H9 (cell line): ENCODE measurements at regions not wholly inside any gene's neighbourhood (a gene's known extent, or its start where the extent isn't known, plus 50 kb on each side); places are given as distances from the start of the nearest gene placed in this dataset.

Experiments used
- DNase-seq: peaks from one replicate; pipeline ENCODE4 v3.0.0-alpha.2; 2017
- H2AFZ ChIP-seq: one replicate; pipeline ENCODE4 v1.6.1; 2013; ENCODE audit warnings: mild to moderate bottlenecking, low read length, control low read depth, moderate library complexity
- H2AK5ac ChIP-seq: 2 replicates; pipeline ENCODE4 v1.6.1; 2013; ENCODE audit warnings: low read length, control low read depth, mixed read lengths; ENCODE audit not compliant: insufficient read length
- H2BK120ac ChIP-seq: one replicate; pipeline ENCODE4 v1.6.1; 2013; ENCODE audit warnings: low read depth, mild to moderate bottlenecking, low read length, control low read depth, inconsistent platforms; ENCODE audit not compliant: poor library complexity, severe bottlenecking
- H2BK12ac ChIP-seq: 2 replicates; pipeline ENCODE4 v1.6.1; 2013; ENCODE audit warnings: low read length, control low read depth, mixed read lengths, low read depth; ENCODE audit not compliant: insufficient read length
- H2BK15ac ChIP-seq: 2 replicates; pipeline ENCODE4 v1.6.1; 2013; ENCODE audit warnings: low read depth, low read length, control low read depth
- H2BK20ac ChIP-seq: one replicate; pipeline ENCODE4 v1.6.1; 2013; ENCODE audit warnings: low read depth, mild to moderate bottlenecking, low read length, control low read depth, inconsistent platforms; ENCODE audit not compliant: poor library complexity, severe bottlenecking
- H2BK5ac ChIP-seq: 2 replicates; pipeline ENCODE4 v1.6.1; 2013; ENCODE audit warnings: low read length, control low read depth, mixed read lengths; ENCODE audit not compliant: insufficient read length
- H3K14ac ChIP-seq: 2 replicates; pipeline ENCODE4 v1.6.1; 2013; ENCODE audit warnings: low read length, control low read depth; ENCODE audit not compliant: insufficient read depth
- H3K18ac ChIP-seq: 2 replicates; pipeline ENCODE4 v1.6.1; 2013; ENCODE audit warnings: low read depth, mild to moderate bottlenecking, mixed read lengths, low read length, control low read depth; ENCODE audit not compliant: insufficient read length
- H3K23ac ChIP-seq: 2 replicates; pipeline ENCODE4 v1.6.1; 2013; ENCODE audit warnings: low read length, control low read depth, mixed read lengths, low read depth; ENCODE audit not compliant: insufficient read length
- H3K23me2 ChIP-seq: 2 replicates; pipeline ENCODE4 v1.6.1; 2013; ENCODE audit warnings: low read depth, mild to moderate bottlenecking, mixed read lengths, low read length, control low read depth; ENCODE audit not compliant: insufficient read length, poor library complexity, severe bottlenecking
- H3K27ac ChIP-seq: 2 replicates; pipeline ENCODE4 v1.5.1; 2013; ENCODE audit warnings: low read length, control low read depth, mixed read lengths, low read depth; ENCODE audit not compliant: insufficient read length
- H3K27me3 ChIP-seq: 2 replicates; pipeline ENCODE4 v1.6.1; 2013; ENCODE audit warnings: low read length, control low read depth, inconsistent platforms; ENCODE audit not compliant: insufficient read depth
- H3K4ac ChIP-seq: 2 replicates; pipeline ENCODE4 v1.6.1; 2013; ENCODE audit warnings: low read depth, mild to moderate bottlenecking, control low read depth, inconsistent platforms, low read length, moderate library complexity
- H3K4me1 ChIP-seq: 2 replicates; pipeline ENCODE4 v1.6.1; 2013; ENCODE audit warnings: low read length, control low read depth, inconsistent platforms; ENCODE audit not compliant: insufficient read depth
- H3K4me2 ChIP-seq: 2 replicates; pipeline ENCODE4 v1.6.1; 2013; ENCODE audit warnings: low read length, control low read depth, mixed read lengths; ENCODE audit not compliant: insufficient read length, insufficient read depth
- H3K56ac ChIP-seq: 2 replicates; pipeline ENCODE4 v1.6.1; 2013; ENCODE audit warnings: low read depth, mild to moderate bottlenecking, mixed read lengths, low read length, control low read depth; ENCODE audit not compliant: insufficient read length
- H3K79me1 ChIP-seq: 2 replicates; pipeline ENCODE4 v1.6.1; 2013; ENCODE audit warnings: low read depth, mild to moderate bottlenecking, moderate library complexity, low read length, control low read depth, inconsistent platforms; ENCODE audit not compliant: insufficient read depth, poor library complexity, severe bottlenecking
- H3K79me2 ChIP-seq: 2 replicates; pipeline ENCODE4 v1.6.1; 2013; ENCODE audit warnings: low read length, control low read depth, inconsistent platforms; ENCODE audit not compliant: insufficient read depth
- H3K9ac ChIP-seq: 2 replicates; pipeline ENCODE4 v1.6.1; 2013; ENCODE audit warnings: low read length, control low read depth, mixed read lengths; ENCODE audit not compliant: insufficient read length; ENCODE audit errors: extremely low read depth
- H3K9me3 ChIP-seq: one replicate; pipeline ENCODE4 v1.6.1; 2013; ENCODE audit warnings: low read depth, low read length, inconsistent platforms; ENCODE audit not compliant: control insufficient read depth
- H3T11ph ChIP-seq: one replicate; pipeline ENCODE4 v1.6.1; 2013; ENCODE audit warnings: mild to moderate bottlenecking, low read length, control low read depth, inconsistent platforms
- H4K20me1 ChIP-seq: one replicate; pipeline ENCODE4 v1.6.1; 2013; ENCODE audit not compliant: control insufficient read depth, insufficient read length, insufficient read depth
- H4K5ac ChIP-seq: 2 replicates; pipeline ENCODE4 v1.6.1; 2013; ENCODE audit warnings: low read depth, mild to moderate bottlenecking, mixed read lengths, low read length, control low read depth; ENCODE audit not compliant: insufficient read length
- H4K8ac ChIP-seq: replicated peaks from 2 replicates; pipeline ENCODE4 v1.6.1; 2013; ENCODE audit warnings: low read length, control low read depth, mixed read lengths, low read depth; ENCODE audit not compliant: insufficient read length
- H4K91ac ChIP-seq: 2 replicates; pipeline ENCODE4 v1.6.1; 2013; ENCODE audit warnings: low read depth, mild to moderate bottlenecking, moderate library complexity, mixed read lengths, low read length, control low read depth; ENCODE audit not compliant: insufficient read length
- H3K27ac Mint-ChIP-seq, 3 experiments: 2 replicates in 2 of 3; 3 replicates in 1 of 3; pipeline ENCODE4 v1.8.0; 2020 to 2021; ENCODE audit warnings: mixed read lengths in 3 of 3, mild to moderate bottlenecking in 1 of 3, moderate library complexity in 1 of 3
- H3K27me3 Mint-ChIP-seq: 2 replicates; pipeline ENCODE4 v1.8.0; 2021; ENCODE audit warnings: low read depth, mild to moderate bottlenecking, moderate library complexity, mixed read lengths
- H3K36me3 Mint-ChIP-seq, 3 experiments: 2 replicates in 2 of 3; 3 replicates in 1 of 3; pipeline ENCODE4 v1.8.0; 2020 to 2021; ENCODE audit warnings: low read depth in 3 of 3, mixed read lengths in 3 of 3; ENCODE audit not compliant: insufficient read depth in 1 of 3
- H3K4me1 Mint-ChIP-seq, 2 experiments: 2 replicates each; pipeline ENCODE4 v1.8.0; 2020; ENCODE audit warnings: mixed read lengths in 2 of 2
- H3K4me3 Mint-ChIP-seq, 2 experiments: 2 replicates in 1 of 2; 3 replicates in 1 of 2; pipeline ENCODE4 v1.8.0; 2020 to 2021; ENCODE audit warnings: mild to moderate bottlenecking in 2 of 2, mixed read lengths in 2 of 2, moderate library complexity in 1 of 2
- H3K9me3 Mint-ChIP-seq, 2 experiments: 2 replicates in 1 of 2; 3 replicates in 1 of 2; pipeline ENCODE4 v1.8.0; 2020; ENCODE audit warnings: mild to moderate bottlenecking in 2 of 2, mixed read lengths in 2 of 2, moderate library complexity in 1 of 2
- CTCF ChIP-seq: fragments of 200-600 bp; sonication (generic); conservative IDR thresholded peaks from 3 replicates; pipeline ENCODE4 v1.8.0; 2021; ENCODE audit warnings: antibody characterized with exemption, mild to moderate bottlenecking
- WGBS: extraction: QIAGEN DNeasy Blood & Tissue Kit; methylation state at CpG from one replicate; pipeline ENCODE4 v1.1.7; 2013; ENCODE audit warnings: missing lambda C conversion rate, low lambda C conversion rate, mixed read lengths; ENCODE audit not compliant: insufficient read length; ENCODE audit errors: extremely low coverage; 5-methylcytosine and 5-hydroxymethylcytosine counted together

- H3K9ac ChIP-seq, result no peak overlapping the region
- no peak overlapping the region for H2BK12ac ChIP-seq
- H3K27ac Mint-ChIP-seq, result no peak overlapping the region
- H3K27me3 ChIP-seq, result no peaks in the 10 kb centered on the region
- H3K4me2 ChIP-seq, result no peak overlapping the region
- H3K23me2 ChIP-seq, result no peaks in the 10 kb centered on the region
- H3K79me2 ChIP-seq, result no peaks in the 10 kb centered on the region
- H3K79me1 ChIP-seq, result no peaks in the 10 kb centered on the region
- H2BK120ac ChIP-seq, result no peak overlapping the region
- no peak overlapping the region for H2AFZ ChIP-seq
- H4K8ac ChIP-seq, result no peak overlapping the region
- no peaks in the 10 kb centered on the region for H4K20me1 ChIP-seq
- H3K4me3 Mint-ChIP-seq, result no peak overlapping the region
- H3K23ac ChIP-seq, result no peak overlapping the region
- DNase-seq, result no peak
- no peak overlapping the region for H4K91ac ChIP-seq
- no peak overlapping the region for H2BK5ac ChIP-seq
- no peaks in the 10 kb centered on the region; a peak in 1 of 5 replicates for H3K9me3 Mint-ChIP-seq
- H3K4me1 Mint-ChIP-seq, result no peaks in the 10 kb centered on the region
- H3T11ph ChIP-seq, result no peak overlapping the region
- no peak overlapping the region for H3K18ac ChIP-seq
- H3K27ac ChIP-seq, result no peak overlapping the region
- H3K27me3 Mint-ChIP-seq, result no peaks in the 10 kb centered on the region
- H3K36me3 Mint-ChIP-seq, result no peaks in the 10 kb centered on the region
- H3K4ac ChIP-seq, result no peak overlapping the region
- H3K4me1 ChIP-seq, result no peaks in the 10 kb centered on the region
- H3K56ac ChIP-seq, result no peak overlapping the region
- no peak for TF ChIP-seq CTCF
- no peak overlapping the region for H2AK5ac ChIP-seq
- no peak overlapping the region for H2BK15ac ChIP-seq
- H4K5ac ChIP-seq, result no peak overlapping the region
- no peaks in the 10 kb centered on the region for H3K9me3 ChIP-seq
- H3K14ac ChIP-seq, result no peak overlapping the region
- H2BK20ac ChIP-seq, result no peak overlapping the region
- no CpG with 5 or more reads among the region's 3 CpGs for WGBS
These were observed 134.3 kb upstream of the SASH1 start for GRCh38 chr6:148208298-148208697.
